Astrocyte (in vitro differentiated cells and primary cell): ENCODE measurements at regions not wholly inside any gene's neighbourhood (a gene's known extent, or its start where the extent isn't known, plus 50 kb on each side); places are given as distances from the start of the nearest gene placed in this dataset.

ENCODE experiments used
- DNase-seq: peaks from one replicate; pipeline ENCODE4 v3.0.0-alpha.2; 2010; ENCODE audit warnings: low read depth
- FAIRE-seq: peaks from 2 replicates; lab custom pipeline; 2011; peaks lifted over from hg19 to GRCh38; lab: Jason Lieb, UNC
- H2AFZ ChIP-seq: 2 replicates; pipeline ENCODE4 v1.6.0; 2012; ENCODE audit warnings: low read depth, low read length, inconsistent platforms
- H3K27ac ChIP-seq: 2 replicates; pipeline ENCODE4 v1.5.1; 2011; ENCODE audit warnings: low read depth, low read length, inconsistent platforms
- H3K27me3 ChIP-seq: 2 replicates; pipeline ENCODE4 v1.6.0; 2011; ENCODE audit warnings: low read length, inconsistent platforms; ENCODE audit not compliant: insufficient read depth
- H3K36me3 ChIP-seq: 2 replicates; pipeline ENCODE4 v1.5.1; 2011; ENCODE audit warnings: low read length, inconsistent platforms; ENCODE audit not compliant: insufficient read depth
- H3K4me1 ChIP-seq: 2 replicates; pipeline ENCODE4 v1.5.1; 2011; ENCODE audit warnings: low read length, inconsistent platforms; ENCODE audit not compliant: insufficient read depth
- H3K4me2 ChIP-seq: 2 replicates; pipeline ENCODE4 v1.6.0; 2012; ENCODE audit warnings: low read length, inconsistent platforms
- H3K4me3 ChIP-seq: 2 replicates; pipeline ENCODE4 v1.5.1; 2011; ENCODE audit warnings: low read depth, mild to moderate bottlenecking, low read length, inconsistent platforms; ENCODE audit not compliant: insufficient read depth
- H3K79me2 ChIP-seq: 2 replicates; pipeline ENCODE4 v1.6.0; 2012; ENCODE audit warnings: mild to moderate bottlenecking, low read length, inconsistent platforms; ENCODE audit not compliant: insufficient read depth
- H3K9ac ChIP-seq: 2 replicates; pipeline ENCODE4 v1.6.0; 2012; ENCODE audit warnings: mild to moderate bottlenecking, low read length, inconsistent platforms
- H3K9me3 ChIP-seq: 2 replicates; pipeline ENCODE4 v1.5.1; 2012; ENCODE audit warnings: low read depth, mild to moderate bottlenecking, low read length, inconsistent platforms; ENCODE audit not compliant: insufficient read depth
- H4K20me1 ChIP-seq: 2 replicates; pipeline ENCODE4 v1.6.0; 2012; ENCODE audit warnings: low read length, inconsistent platforms; ENCODE audit not compliant: insufficient read depth
- H3K27ac Mint-ChIP-seq: one replicate; pipeline ENCODE4 v1.8.0; 2021; ENCODE audit warnings: mild to moderate bottlenecking, mixed read lengths; ENCODE audit not compliant: unreplicated experiment
- H3K27me3 Mint-ChIP-seq: one replicate; pipeline ENCODE4 v1.8.0; 2021; ENCODE audit warnings: low read depth, mixed read lengths; ENCODE audit not compliant: unreplicated experiment
- H3K36me3 Mint-ChIP-seq: one replicate; pipeline ENCODE4 v1.8.0; 2021; ENCODE audit warnings: low read depth, mixed read lengths; ENCODE audit not compliant: unreplicated experiment
- H3K4me1 Mint-ChIP-seq: one replicate; pipeline ENCODE4 v1.8.0; 2021; ENCODE audit warnings: low read depth, mixed read lengths; ENCODE audit not compliant: unreplicated experiment
- H3K4me3 Mint-ChIP-seq: one replicate; pipeline ENCODE4 v1.8.0; 2021; ENCODE audit warnings: mild to moderate bottlenecking, moderate library complexity, mixed read lengths; ENCODE audit not compliant: unreplicated experiment
- H3K9me3 Mint-ChIP-seq: one replicate; pipeline ENCODE4 v1.8.0; 2021; ENCODE audit warnings: mild to moderate bottlenecking, mixed read lengths; ENCODE audit not compliant: unreplicated experiment
- CTCF ChIP-seq: IDR thresholded peaks from 2 replicates; pipeline ENCODE4 v1.5.1; 2011; ENCODE audit warnings: low read depth, mild to moderate bottlenecking, inconsistent platforms, low read length, moderate library complexity; ENCODE audit not compliant: insufficient read depth
- EZH2 ChIP-seq: IDR thresholded peaks from 2 replicates; pipeline ENCODE4 v1.6.1; 2012; ENCODE audit warnings: mild to moderate bottlenecking, low read length, inconsistent platforms; ENCODE audit not compliant: insufficient read depth

DNA sequence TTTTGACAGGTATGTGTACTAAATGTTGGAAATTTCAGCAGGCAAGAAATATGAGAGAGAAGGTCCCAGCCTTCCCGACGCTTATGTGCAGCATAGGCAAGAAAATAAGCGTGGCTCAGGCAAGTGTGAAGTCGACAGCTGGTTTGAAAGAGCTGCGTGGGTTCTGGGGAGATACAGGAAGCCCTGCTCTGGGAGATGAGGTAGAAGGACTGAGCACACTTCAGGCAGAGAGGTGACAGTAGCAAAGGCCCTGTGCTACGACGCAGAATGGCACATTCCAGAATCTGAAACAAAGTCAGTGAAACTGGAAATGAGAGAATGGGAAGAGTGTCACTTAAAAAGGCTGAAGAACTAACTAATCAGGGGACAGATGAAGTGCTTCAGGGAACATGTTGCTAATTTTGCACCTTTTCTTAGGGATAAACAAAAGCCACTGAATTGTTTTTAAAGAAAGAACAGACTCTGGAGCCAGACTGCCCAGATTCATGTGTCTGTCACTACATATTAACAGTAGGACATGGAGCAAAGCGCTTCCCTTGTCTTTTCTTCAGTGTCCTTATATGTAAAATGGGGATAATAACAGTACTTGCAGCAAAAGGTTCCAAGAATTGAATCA is 160.1 kb downstream of the SPRY2 start:
- H3K36me3 Mint-ChIP-seq: no peaks in the 10 kb centered on the region
- H3K79me2 ChIP-seq: no peaks in the 10 kb centered on the region
- H3K4me3 ChIP-seq: no peak overlapping the region
- H3K36me3 ChIP-seq: no peaks in the 10 kb centered on the region
- H3K27me3 Mint-ChIP-seq: peaks cover 3% of the 10 kb centered on the region
- H3K4me1 ChIP-seq: no peaks in the 10 kb centered on the region
- no peak overlapping the region for H3K9ac ChIP-seq
- no peaks in the 10 kb centered on the region for H4K20me1 ChIP-seq
- no peak overlapping the region for H3K4me2 ChIP-seq
- peaks cover 7% of the 10 kb centered on the region for H3K9me3 Mint-ChIP-seq
- H3K27ac ChIP-seq: no peak overlapping the region
- H3K4me3 Mint-ChIP-seq: no peak overlapping the region
- DNase-seq (no peak), FAIRE-seq (no peak)
- H3K27ac Mint-ChIP-seq: no peak overlapping the region
- peaks cover 2% of the 10 kb centered on the region for H3K4me1 Mint-ChIP-seq
- H3K27me3 ChIP-seq: no peaks in the 10 kb centered on the region
- H2AFZ ChIP-seq: no peak overlapping the region
- no peaks in the 10 kb centered on the region for H3K9me3 ChIP-seq
- TF ChIP-seq EZH2: no peak
- TF ChIP-seq CTCF: no peak

- no peak overlapping the region for H3K27ac ChIP-seq
- H3K4me1 Mint-ChIP-seq: peaks cover 2% of the 10 kb centered on the region
- no peak overlapping the region for H3K4me3 ChIP-seq
- no peaks in the 10 kb centered on the region for H3K36me3 ChIP-seq
- no peaks in the 10 kb centered on the region for H4K20me1 ChIP-seq
- no peak overlapping the region for H3K9ac ChIP-seq
- no peak for TF ChIP-seq EZH2
- no peak for TF ChIP-seq CTCF
- DNase-seq: peak; percentile 32
- no peak for FAIRE-seq
- H3K4me3 Mint-ChIP-seq: no peak overlapping the region
- no peaks in the 10 kb centered on the region for H3K27me3 ChIP-seq
- H3K9me3 Mint-ChIP-seq: no peaks in the 10 kb centered on the region
- no peaks in the 10 kb centered on the region for H3K79me2 ChIP-seq
- H3K4me1 ChIP-seq: no peaks in the 10 kb centered on the region
- no peak overlapping the region for H2AFZ ChIP-seq
- H3K9me3 ChIP-seq: no peaks in the 10 kb centered on the region
- H3K4me2 ChIP-seq: no peak overlapping the region
- no peak overlapping the region for H3K27ac Mint-ChIP-seq
- no peaks in the 10 kb centered on the region for H3K36me3 Mint-ChIP-seq
- H3K27me3 Mint-ChIP-seq: no peaks in the 10 kb centered on the region
Measured at GRCh38 chr13:80177327-80177726, 163.6 kb downstream of the SPRY2 start.

- H3K27me3 ChIP-seq: no peaks in the 10 kb centered on the region
- Mint-ChIP-seq H3K4me1 (peaks cover 6% of the 10 kb centered on the region), H3K36me3 (no peaks in the 10 kb centered on the region), H3K4me3 (no peak overlapping the region), H3K27me3 (no peaks in the 10 kb centered on the region), H3K27ac (no peak overlapping the region), H3K9me3 (no peaks in the 10 kb centered on the region)
- H2AFZ ChIP-seq: no peak overlapping the region
- no peak overlapping the region for H3K4me3 ChIP-seq
- no peaks in the 10 kb centered on the region for H3K79me2 ChIP-seq
- no peaks in the 10 kb centered on the region for H4K20me1 ChIP-seq
- TF ChIP-seq CTCF: no peak
- no peak for TF ChIP-seq EZH2
- no peaks in the 10 kb centered on the region for H3K9me3 ChIP-seq
- FAIRE-seq (no peak), DNase-seq (no peak)
- no peak overlapping the region for H3K4me2 ChIP-seq
- no peak overlapping the region for H3K27ac ChIP-seq
- no peak overlapping the region for H3K9ac ChIP-seq
- no peaks in the 10 kb centered on the region for H3K36me3 ChIP-seq
- no peaks in the 10 kb centered on the region for H3K4me1 ChIP-seq
Measured at GRCh38 chr13:80173224-80173623, 167.7 kb downstream of the SPRY2 start.
